ENCODE measurements at regions not wholly inside any gene's neighbourhood (a gene's known extent, or its start where the extent isn't known, plus 50 kb on each side); places are given as distances from the start of the nearest gene placed in this dataset.

- Mint-ChIP-seq H3K27ac (no peak overlapping the region), H3K36me3 (ENCODE audit: low read depth) (no peaks in the 10 kb centered on the region), H3K9me3 (no peaks in the 10 kb centered on the region), H3K27me3 (ENCODE audit: low read depth) (no peaks in the 10 kb centered on the region), H3K4me1 (ENCODE audit: low read depth) (no peaks in the 10 kb centered on the region), H3K4me3 (ENCODE audit: low read depth) (no peak overlapping the region)
- no peak for DNase-seq (ENCODE audit: low spot score)
- intact Hi-C loops (cut with micrococcal nuclease) = no loop called here
Observed at GRCh38 chr7:89728481-89728880, 425.8 kb upstream of the STEAP1 start.

DNA sequence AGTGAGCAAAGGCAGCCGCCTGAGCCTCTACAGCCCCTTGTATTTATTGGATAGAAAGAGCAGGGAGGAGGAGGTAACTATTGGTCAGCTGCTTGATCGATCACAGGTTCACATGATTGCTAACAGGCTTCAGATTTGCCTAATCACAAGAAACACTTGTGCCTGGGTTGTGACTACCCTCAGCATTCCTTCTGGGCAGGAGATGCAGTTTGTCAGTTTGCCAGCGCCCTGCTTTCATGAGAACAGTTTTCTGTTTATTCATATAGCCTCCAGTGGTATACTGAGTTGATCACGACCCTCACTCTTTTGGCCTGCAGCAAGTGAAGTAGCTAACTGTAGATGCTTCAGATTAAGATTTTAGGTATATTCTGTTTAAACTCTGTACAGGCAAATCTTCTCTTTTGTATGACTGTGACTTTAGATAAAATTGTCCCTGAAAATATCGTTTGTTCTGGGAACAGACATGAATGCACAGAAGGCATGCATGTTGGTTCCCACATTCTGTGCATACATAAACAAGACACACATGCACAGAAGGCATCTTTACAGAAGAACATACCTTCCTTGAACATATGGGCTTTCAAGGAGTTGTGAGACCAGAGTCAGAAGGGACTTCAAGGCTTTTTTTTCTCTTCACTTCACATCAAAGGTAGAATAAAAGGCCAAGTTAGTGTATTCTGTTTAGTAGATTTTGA is 422.4 kb upstream of the STEAP1 start:
- H3K36me3 Mint-ChIP-seq (ENCODE audit: low read depth) = no peaks in the 10 kb centered on the region
- no peak overlapping the region for H3K4me3 Mint-ChIP-seq (ENCODE audit: low read depth)
- H3K27me3 Mint-ChIP-seq (ENCODE audit: low read depth) = no peaks in the 10 kb centered on the region
- no peak for DNase-seq (ENCODE audit: low spot score)
- no peaks in the 10 kb centered on the region for H3K4me1 Mint-ChIP-seq (ENCODE audit: low read depth)
- intact Hi-C loops (cut with micrococcal nuclease) = no loop called here
- H3K9me3 Mint-ChIP-seq = no peaks in the 10 kb centered on the region
- H3K27ac Mint-ChIP-seq = no peak overlapping the region

DNA sequence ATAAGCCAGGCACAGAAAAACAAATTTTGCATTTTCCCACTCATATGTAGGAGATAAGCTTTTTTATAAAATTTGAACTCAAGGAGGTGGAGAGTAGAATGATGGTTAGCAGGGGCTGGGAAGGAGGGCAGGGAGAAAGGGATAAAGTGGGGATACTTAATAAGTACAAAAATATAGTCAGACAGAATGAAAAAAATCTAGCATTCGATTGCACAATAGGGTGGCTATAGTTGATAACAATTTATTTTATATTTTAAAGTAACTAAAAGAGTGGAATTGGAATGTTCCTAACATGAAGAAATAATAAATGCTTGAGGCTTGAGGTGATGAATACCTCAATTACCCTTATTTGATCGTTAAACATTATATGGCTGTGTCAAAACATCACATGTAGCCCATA is 415.7 kb upstream of the STEAP1 start:
- DNase-seq (ENCODE audit: low spot score) = no peak
- H3K4me1 Mint-ChIP-seq (ENCODE audit: low read depth) = no peaks in the 10 kb centered on the region
- H3K27ac Mint-ChIP-seq = no peak overlapping the region
- H3K4me3 Mint-ChIP-seq (ENCODE audit: low read depth) = no peak overlapping the region
- intact Hi-C loops (cut with micrococcal nuclease) = no loop called here
- no peaks in the 10 kb centered on the region for H3K36me3 Mint-ChIP-seq (ENCODE audit: low read depth)
- no peaks in the 10 kb centered on the region for H3K9me3 Mint-ChIP-seq
- no peaks in the 10 kb centered on the region for H3K27me3 Mint-ChIP-seq (ENCODE audit: low read depth)

- Mint-ChIP-seq H3K36me3 (ENCODE audit: low read depth) (no peaks in the 10 kb centered on the region), H3K27ac (no peak overlapping the region), H3K4me3 (ENCODE audit: low read depth) (no peak overlapping the region), H3K9me3 (no peaks in the 10 kb centered on the region), H3K27me3 (ENCODE audit: low read depth) (no peaks in the 10 kb centered on the region), H3K4me1 (ENCODE audit: low read depth) (no peaks in the 10 kb centered on the region)
- intact Hi-C loops (cut with micrococcal nuclease) = no loop called here
- no peak for DNase-seq (ENCODE audit: low spot score)
Observed at GRCh38 chr7:89757910-89758309, 396.4 kb upstream of the STEAP1 start.

DNA sequence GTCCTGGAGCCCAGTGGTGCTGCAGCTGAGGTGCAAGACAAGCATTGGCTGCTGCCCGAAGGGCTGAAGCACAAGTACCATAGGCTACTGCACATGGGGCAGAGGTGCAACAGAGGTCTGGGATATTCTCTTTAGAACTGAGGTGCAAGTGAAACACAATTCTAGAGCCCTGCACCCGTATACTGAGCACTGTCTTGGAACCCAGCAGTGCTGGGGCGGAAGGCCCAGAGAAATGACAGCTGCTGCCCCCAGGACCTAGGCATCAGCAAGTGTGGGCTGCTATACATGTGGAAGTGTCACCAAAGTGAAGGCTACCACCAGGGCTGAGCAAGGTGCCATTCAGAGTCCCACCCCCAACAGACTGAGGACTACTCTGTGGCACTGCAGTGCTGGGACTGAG is 393.6 kb upstream of the STEAP1 start:
- no peaks in the 10 kb centered on the region for H3K36me3 Mint-ChIP-seq (ENCODE audit: low read depth)
- intact Hi-C loops (cut with micrococcal nuclease) = no loop called here

GRCh38 chr7:89761173-89761572 is 393.1 kb upstream of the STEAP1 start:
- Mint-ChIP-seq H3K27me3 (ENCODE audit: low read depth) (no peaks in the 10 kb centered on the region), H3K4me1 (ENCODE audit: low read depth) (no peaks in the 10 kb centered on the region), H3K4me3 (ENCODE audit: low read depth) (no peak overlapping the region), H3K9me3 (no peaks in the 10 kb centered on the region), H3K27ac (no peak overlapping the region), H3K36me3 (ENCODE audit: low read depth) (no peaks in the 10 kb centered on the region)
- intact Hi-C loops (cut with micrococcal nuclease) = no loop called here
- DNase-seq (ENCODE audit: low spot score) = no peak

More for the DNA sequence above, 393.6 kb upstream of the STEAP1 start:
- Mint-ChIP-seq H3K27ac (no peak overlapping the region), H3K4me3 (ENCODE audit: low read depth) (no peak overlapping the region), H3K9me3 (no peaks in the 10 kb centered on the region), H3K4me1 (ENCODE audit: low read depth) (no peaks in the 10 kb centered on the region), H3K27me3 (ENCODE audit: low read depth) (no peaks in the 10 kb centered on the region)
- no peak for DNase-seq (ENCODE audit: low spot score)

GRCh38 chr7:89770161-89770560 is 384.1 kb upstream of the STEAP1 start:
- no peaks in the 10 kb centered on the region for H3K27me3 Mint-ChIP-seq (ENCODE audit: low read depth)
- intact Hi-C loops (cut with micrococcal nuclease) = no loop called here
- no peak for DNase-seq (ENCODE audit: low spot score)

GRCh38 chr7:89771003-89771636 is 383.1 kb upstream of the STEAP1 start:
- Mint-ChIP-seq H3K27me3 (ENCODE audit: low read depth) (no peaks in the 10 kb centered on the region), H3K27ac (no peak overlapping the region), H3K4me3 (ENCODE audit: low read depth) (no peak overlapping the region), H3K4me1 (ENCODE audit: low read depth) (no peaks in the 10 kb centered on the region), H3K9me3 (no peaks in the 10 kb centered on the region), H3K36me3 (ENCODE audit: low read depth) (no peaks in the 10 kb centered on the region)
- no peak for DNase-seq (ENCODE audit: low spot score)
- intact Hi-C loops (cut with micrococcal nuclease) = no loop called here

More at GRCh38 chr7:89770161-89770560, 384.1 kb upstream of the STEAP1 start:
- Mint-ChIP-seq H3K27ac (no peak overlapping the region), H3K4me3 (ENCODE audit: low read depth) (no peak overlapping the region), H3K9me3 (no peaks in the 10 kb centered on the region), H3K36me3 (ENCODE audit: low read depth) (no peaks in the 10 kb centered on the region), H3K4me1 (ENCODE audit: low read depth) (no peaks in the 10 kb centered on the region)

- H3K9me3 Mint-ChIP-seq = no peaks in the 10 kb centered on the region
- intact Hi-C loops (cut with micrococcal nuclease) = no loop called here
- no peaks in the 10 kb centered on the region for H3K4me1 Mint-ChIP-seq (ENCODE audit: low read depth)
- no peaks in the 10 kb centered on the region for H3K27me3 Mint-ChIP-seq (ENCODE audit: low read depth)
- H3K27ac Mint-ChIP-seq = no peak overlapping the region
- no peak for DNase-seq (ENCODE audit: low spot score)
- no peak overlapping the region for H3K4me3 Mint-ChIP-seq (ENCODE audit: low read depth)
- H3K36me3 Mint-ChIP-seq (ENCODE audit: low read depth) = no peaks in the 10 kb centered on the region
Observed at GRCh38 chr7:89772276-89772675, 382.0 kb upstream of the STEAP1 start.

GRCh38 chr7:89773611-89774010 is 380.7 kb upstream of the STEAP1 start:
- intact Hi-C loops (cut with micrococcal nuclease) = no loop called here
- H3K27me3 Mint-ChIP-seq (ENCODE audit: low read depth) = no peaks in the 10 kb centered on the region
- H3K4me1 Mint-ChIP-seq (ENCODE audit: low read depth) = no peaks in the 10 kb centered on the region
- H3K36me3 Mint-ChIP-seq (ENCODE audit: low read depth) = no peaks in the 10 kb centered on the region
- H3K4me3 Mint-ChIP-seq (ENCODE audit: low read depth) = no peak overlapping the region
- H3K27ac Mint-ChIP-seq = no peak overlapping the region
- no peak for DNase-seq (ENCODE audit: low spot score)
- H3K9me3 Mint-ChIP-seq = no peaks in the 10 kb centered on the region

DNA sequence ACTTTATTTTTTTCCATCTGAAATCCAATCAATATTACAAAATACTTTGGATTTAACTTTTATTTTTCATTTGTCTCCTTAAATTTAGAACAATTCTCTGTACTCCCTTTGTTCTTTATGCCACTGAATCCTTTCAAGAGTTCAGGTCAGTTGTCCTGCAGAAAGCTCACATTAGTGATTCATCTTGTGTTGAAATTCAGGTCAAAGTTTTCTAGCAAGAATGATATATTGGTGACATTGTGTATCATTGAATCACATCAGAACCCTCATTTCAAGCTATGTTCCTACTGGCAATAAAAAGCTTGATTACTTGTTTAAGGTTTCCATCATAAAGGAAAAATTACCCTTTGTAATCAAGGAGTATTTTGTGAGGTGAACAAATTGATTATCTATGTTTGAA is 378.8 kb upstream of the STEAP1 start:
- no peaks in the 10 kb centered on the region for H3K9me3 Mint-ChIP-seq
- no peaks in the 10 kb centered on the region for H3K4me1 Mint-ChIP-seq (ENCODE audit: low read depth)
- DNase-seq (ENCODE audit: low spot score) = no peak
- H3K4me3 Mint-ChIP-seq (ENCODE audit: low read depth) = no peak overlapping the region
- no peak overlapping the region for H3K27ac Mint-ChIP-seq
- intact Hi-C loops (cut with micrococcal nuclease) = no loop called here
- no peaks in the 10 kb centered on the region for H3K36me3 Mint-ChIP-seq (ENCODE audit: low read depth)
- H3K27me3 Mint-ChIP-seq (ENCODE audit: low read depth) = no peaks in the 10 kb centered on the region

GRCh38 chr7:89776980-89777379 is 377.3 kb upstream of the STEAP1 start:
- intact Hi-C loops (cut with micrococcal nuclease) = no loop called here
- H3K27me3 Mint-ChIP-seq (ENCODE audit: low read depth) = no peaks in the 10 kb centered on the region

DNA sequence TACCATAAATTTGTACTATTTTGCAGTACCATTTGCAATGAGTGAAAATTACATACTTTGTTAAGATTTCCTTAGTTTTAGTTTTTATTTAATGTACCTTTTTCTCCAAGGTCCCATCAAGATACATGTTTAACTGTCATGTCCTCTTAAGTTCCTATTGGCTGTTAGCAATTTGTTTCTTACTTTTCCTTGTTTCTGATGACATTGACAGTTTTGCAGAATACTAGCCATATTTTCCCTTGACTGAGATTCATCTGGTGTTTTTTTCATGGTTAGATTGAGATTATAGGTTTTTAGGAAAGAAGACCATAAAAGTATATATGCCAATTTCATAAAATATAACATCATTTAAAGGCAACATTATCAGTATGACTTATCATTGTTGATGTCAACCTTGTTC is 376.8 kb upstream of the STEAP1 start:
- Mint-ChIP-seq H3K9me3 (no peaks in the 10 kb centered on the region), H3K4me1 (ENCODE audit: low read depth) (no peaks in the 10 kb centered on the region)

More at GRCh38 chr7:89776980-89777379, 377.3 kb upstream of the STEAP1 start:
- Mint-ChIP-seq H3K36me3 (ENCODE audit: low read depth) (no peaks in the 10 kb centered on the region), H3K27ac (no peak overlapping the region), H3K4me3 (ENCODE audit: low read depth) (no peak overlapping the region), H3K9me3 (no peaks in the 10 kb centered on the region), H3K4me1 (ENCODE audit: low read depth) (no peaks in the 10 kb centered on the region)
- DNase-seq (ENCODE audit: low spot score) = no peak

More for the DNA sequence above, 376.8 kb upstream of the STEAP1 start:
- Mint-ChIP-seq H3K4me3 (ENCODE audit: low read depth) (no peak overlapping the region), H3K36me3 (ENCODE audit: low read depth) (no peaks in the 10 kb centered on the region), H3K27ac (no peak overlapping the region), H3K27me3 (ENCODE audit: low read depth) (no peaks in the 10 kb centered on the region)
- DNase-seq (ENCODE audit: low spot score) = no peak
- intact Hi-C loops (cut with micrococcal nuclease) = no loop called here

All from activated T-helper 2 cell treated with anti-CD3 and anti-CD28 coated beads, Interferon-gamma antibody, Interleukin-2, Interleukin-4, amounts not matched to agents 10 μg/mL and 5 μg/mL and 100 μg/mL, durations not matched to agents 14 hours and 24 hours and 36 hours (primary cell).